HEK293T (cell line): ENCODE measurements at regions not wholly inside any gene's neighbourhood (a gene's known extent, or its start where the extent isn't known, plus 50 kb on each side); places are given as distances from the start of the nearest gene placed in this dataset.

Experiments
- ARNT ChIP-seq: fragments of 450-650 bp; IDR thresholded peaks from 2 replicates; pipeline ENCODE4 v1.6.1; 2017; ENCODE audit warnings: mild to moderate bottlenecking
- BHLHE40 ChIP-seq: fragments of 450-650 bp; IDR thresholded peaks from 2 replicates; pipeline ENCODE4 v1.6.1; 2016; ENCODE audit warnings: mild to moderate bottlenecking, moderate library complexity, borderline replicate concordance
- CTBP1 ChIP-seq: fragments of 450-650 bp; IDR thresholded peaks from 2 replicates; pipeline ENCODE4 v1.6.1; 2016; ENCODE audit warnings: borderline replicate concordance
- FOXA1 ChIP-seq: fragments of 450-650 bp; IDR thresholded peaks from 2 replicates; pipeline ENCODE4 v1.6.1; 2016; ENCODE audit warnings: mild to moderate bottlenecking
- FOXK2 ChIP-seq: fragments of 450-650 bp; IDR thresholded peaks from 2 replicates; pipeline ENCODE4 v1.6.1; 2016; ENCODE audit warnings: mild to moderate bottlenecking
- FOXM1 ChIP-seq: fragments of 450-650 bp; IDR thresholded peaks from 2 replicates; pipeline ENCODE4 v1.6.1; 2017; ENCODE audit warnings: mild to moderate bottlenecking, borderline replicate concordance
- HDGF ChIP-seq: fragments of 450-650 bp; IDR thresholded peaks from 2 replicates; pipeline ENCODE4 v1.6.1; 2017; ENCODE audit warnings: antibody characterized with exemption, borderline replicate concordance
- LEF1 ChIP-seq: fragments of 450-650 bp; IDR thresholded peaks from 2 replicates; pipeline ENCODE4 v1.6.1; 2017; ENCODE audit warnings: mild to moderate bottlenecking, borderline replicate concordance
- SP1 ChIP-seq: fragments of 450-650 bp; IDR thresholded peaks from 2 replicates; pipeline ENCODE4 v1.6.1; 2017
- SUZ12 ChIP-seq: fragments of 450-650 bp; IDR thresholded peaks from 2 replicates; pipeline ENCODE4 v1.6.1; 2016; ENCODE audit warnings: mild to moderate bottlenecking
- TARDBP ChIP-seq: fragments of 450-650 bp; IDR thresholded peaks from 2 replicates; pipeline ENCODE4 v1.6.1; 2016
- ZNF384 ChIP-seq: fragments of 450-650 bp; IDR thresholded peaks from 2 replicates; pipeline ENCODE4 v1.6.1; 2016
- TF ChIP-seq, protein P1 (sequence below): fragments of 450-650 bp; IDR thresholded peaks from 2 replicates; pipeline ENCODE4 v1.6.1; 2016

DNA sequence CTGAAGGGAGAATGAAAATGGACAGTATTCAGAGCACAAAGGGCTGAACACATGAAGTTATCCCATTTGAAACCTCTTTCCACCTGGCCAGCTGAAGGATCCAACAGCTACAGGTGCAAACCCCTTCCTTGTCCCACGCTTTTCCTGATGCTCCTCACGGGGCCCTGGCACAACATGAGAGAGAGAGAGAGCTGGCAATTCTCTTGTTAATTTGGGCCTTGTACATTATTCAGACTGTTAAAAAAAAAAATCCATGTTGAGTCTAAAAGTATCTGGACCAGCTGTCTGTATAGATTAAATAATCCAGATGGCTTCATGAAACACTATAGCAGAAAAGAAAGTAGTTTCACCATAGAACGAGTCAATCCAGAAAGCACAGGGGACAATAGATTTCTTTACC lies 74.1 kb downstream of the HMHB1 start:
- TF ChIP-seq BHLHE40 (no peak), ARNT (no peak), FOXM1 (no peak), TARDBP (no peak), SUZ12 (no peak), ZNF384 (no peak), FOXK2 (no peak), FOXA1 (no peak), SP1 (no peak), LEF1 (no peak), HDGF (no peak), CTBP1 (no peak)
- TF ChIP-seq, protein P1, sequence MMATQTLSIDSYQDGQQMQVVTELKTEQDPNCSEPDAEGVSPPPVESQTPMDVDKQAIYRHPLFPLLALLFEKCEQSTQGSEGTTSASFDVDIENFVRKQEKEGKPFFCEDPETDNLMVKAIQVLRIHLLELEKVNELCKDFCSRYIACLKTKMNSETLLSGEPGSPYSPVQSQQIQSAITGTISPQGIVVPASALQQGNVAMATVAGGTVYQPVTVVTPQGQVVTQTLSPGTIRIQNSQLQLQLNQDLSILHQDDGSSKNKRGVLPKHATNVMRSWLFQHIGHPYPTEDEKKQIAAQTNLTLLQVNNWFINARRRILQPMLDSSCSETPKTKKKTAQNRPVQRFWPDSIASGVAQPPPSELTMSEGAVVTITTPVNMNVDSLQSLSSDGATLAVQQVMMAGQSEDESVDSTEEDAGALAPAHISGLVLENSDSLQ = no peak
